Thyroid gland (tissue), 4 donors: ENCODE measurements at regions not wholly inside any gene's neighbourhood (a gene's known extent, or its start where the extent isn't known, plus 50 kb on each side); places are given as distances from the start of the nearest gene placed in this dataset.

Source experiments
- CTCF ChIP-seq, 6 experiments: fragments of 200-600 bp in 3 of 6; fragments of 450-650 bp in 3 of 6; sonication (generic) in 3 of 6; IDR thresholded peaks; one replicate each; pipeline ENCODE4 v1.5.1; 2016 to 2019; ENCODE audit warnings: antibody characterized with exemption in 6 of 6, mild to moderate bottlenecking in 2 of 6, inconsistent platforms in 1 of 6, moderate library complexity in 1 of 6
- POLR2A ChIP-seq, 2 donors: fragments of 450-650 bp; IDR thresholded peaks; one replicate each; pipeline ENCODE4 v1.6.1; 2017; ENCODE audit warnings: antibody characterized with exemption in 2 of 2, mild to moderate bottlenecking in 2 of 2, moderate library complexity in 1 of 2

- no peak for TF ChIP-seq CTCF (IDR thresholded peaks at IDR 0.05)
- TF ChIP-seq POLR2A (IDR thresholded peaks at IDR 0.05), result no peak
These were observed 285.8 kb upstream of the PCSK5 start for GRCh38 chr9:75604661-75605060.
